Smooth muscle cell (in vitro differentiated cells): ENCODE measurements at regions not wholly inside any gene's neighbourhood (a gene's known extent, or its start where the extent isn't known, plus 50 kb on each side); places are given as distances from the start of the nearest gene placed in this dataset.

Experiments used
- DNase-seq: peaks from one replicate; lab custom pipeline; 2025; ENCODE audit not compliant: unreplicated experiment; lab: John Stamatoyannopoulos, UW
- H2AFZ ChIP-seq: fragments of 200-600 bp; sonication (generic); 2 replicates; pipeline ENCODE4 v1.6.0; 2016; ENCODE audit warnings: antibody characterized with exemption, low read depth, mild to moderate bottlenecking
- H3F3A ChIP-seq: fragments of 200-600 bp; sonication (generic); 2 replicates; pipeline ENCODE4 v1.6.0; 2017; ENCODE audit warnings: antibody characterized with exemption, low read depth
- H3K27ac ChIP-seq: fragments of 200-600 bp; sonication (generic); 2 replicates; pipeline ENCODE4 v1.5.1; 2016; ENCODE audit warnings: low read depth, mild to moderate bottlenecking
- H3K27me3 ChIP-seq: fragments of 200-600 bp; sonication (generic); 2 replicates; pipeline ENCODE4 v1.6.1; 2016; ENCODE audit warnings: low read depth, mild to moderate bottlenecking
- H3K36me3 ChIP-seq: fragments of 200-600 bp; sonication (generic); 2 replicates; pipeline ENCODE4 v1.5.1; 2016; ENCODE audit warnings: low read depth
- H3K4me1 ChIP-seq: fragments of 200-600 bp; sonication (generic); 2 replicates; pipeline ENCODE4 v1.5.1; 2016; ENCODE audit warnings: low read depth
- H3K4me2 ChIP-seq: fragments of 200-600 bp; sonication (generic); 2 replicates; pipeline ENCODE4 v1.6.0; 2016; ENCODE audit warnings: mild to moderate bottlenecking
- H3K4me3 ChIP-seq: fragments of 200-600 bp; sonication (generic); 2 replicates; pipeline ENCODE4 v1.5.1; 2016; ENCODE audit warnings: mild to moderate bottlenecking
- H3K79me2 ChIP-seq: fragments of 200-600 bp; sonication (generic); 2 replicates; pipeline ENCODE4 v1.6.0; 2016; ENCODE audit warnings: low read depth, mild to moderate bottlenecking
- H3K9ac ChIP-seq: fragments of 200-600 bp; sonication (generic); 2 replicates; pipeline ENCODE4 v1.6.0; 2016; ENCODE audit warnings: low read depth
- H3K9me3 ChIP-seq: fragments of 200-600 bp; sonication (generic); replicated peaks from 2 replicates; pipeline ENCODE4 v1.5.1; 2016; ENCODE audit warnings: low read depth
- H4K20me1 ChIP-seq: fragments of 200-600 bp; sonication (generic); 2 replicates; pipeline ENCODE4 v1.6.0; 2016; ENCODE audit warnings: low read depth
- CTCF ChIP-seq: fragments of 200-600 bp; sonication (generic); IDR thresholded peaks from 2 replicates; pipeline ENCODE4 v1.5.1; 2017; ENCODE audit warnings: borderline replicate concordance, mild to moderate bottlenecking, antibody characterized with exemption; ENCODE audit not compliant: insufficient read depth, poor library complexity, severe bottlenecking
- WGBS: methylation state at CpG from one replicate; pipeline ENCODE4 v1.1.7; 2016; ENCODE audit warnings: low lambda C conversion rate; 5-methylcytosine and 5-hydroxymethylcytosine counted together

GRCh38 chr10:33793793-33794192, 459.3 kb upstream of the NRP1 start:
- TF ChIP-seq CTCF = no peak
- Histone ChIP-seq H3F3A (no peaks in the 10 kb centered on the region), H3K4me3 (no peak overlapping the region), H3K27me3 (no peaks in the 10 kb centered on the region), H2AFZ (no peak overlapping the region), H4K20me1 (no peaks in the 10 kb centered on the region), H3K27ac (no peak overlapping the region), H3K4me1 (no peaks in the 10 kb centered on the region), H3K36me3 (no peaks in the 10 kb centered on the region), H3K79me2 (no peaks in the 10 kb centered on the region), H3K4me2 (no peak overlapping the region), H3K9ac (no peak overlapping the region), H3K9me3 (no peaks in the 10 kb centered on the region)
- 85% methylated on average over 2 of the region's 2 CpGs for WGBS
- DNase-seq = no peak

- 53% methylated on average over 5 of the region's 5 CpGs for WGBS
- H3K4me1 ChIP-seq = no peaks in the 10 kb centered on the region
- DNase-seq = no peak
- no peaks in the 10 kb centered on the region for H4K20me1 ChIP-seq
- no peaks in the 10 kb centered on the region for H3K36me3 ChIP-seq
- no peak overlapping the region for H2AFZ ChIP-seq
- H3K27me3 ChIP-seq = no peaks in the 10 kb centered on the region
- no peaks in the 10 kb centered on the region for H3K79me2 ChIP-seq
- H3K27ac ChIP-seq = no peak overlapping the region
- H3K9me3 ChIP-seq = no peaks in the 10 kb centered on the region
- TF ChIP-seq CTCF = no peak
- H3F3A ChIP-seq = no peaks in the 10 kb centered on the region
- no peak overlapping the region for H3K4me3 ChIP-seq
- H3K4me2 ChIP-seq = no peak overlapping the region
- no peak overlapping the region for H3K9ac ChIP-seq
Observed at GRCh38 chr10:33791272-33791660, 456.8 kb upstream of the NRP1 start.

GRCh38 chr10:33790521-33791271, 456.2 kb upstream of the NRP1 start:
- no peaks in the 10 kb centered on the region for H3K79me2 ChIP-seq
- TF ChIP-seq CTCF = no peak

GRCh38 chr10:33783557-33783956, 449.1 kb upstream of the NRP1 start:
- no peaks in the 10 kb centered on the region for H3F3A ChIP-seq
- WGBS = 96% methylated on average over 1 of the region's 1 CpG
- no peak for DNase-seq

More at GRCh38 chr10:33790521-33791271, 456.2 kb upstream of the NRP1 start:
- no peaks in the 10 kb centered on the region for H3K9me3 ChIP-seq
- H4K20me1 ChIP-seq = no peaks in the 10 kb centered on the region
- no peaks in the 10 kb centered on the region for H3K4me1 ChIP-seq
- H3K27ac ChIP-seq = no peak overlapping the region
- DNase-seq = no peak
- H3K9ac ChIP-seq = no peak overlapping the region
- no peak overlapping the region for H3K4me2 ChIP-seq
- H3K27me3 ChIP-seq = no peaks in the 10 kb centered on the region
- no peak overlapping the region for H3K4me3 ChIP-seq
- H2AFZ ChIP-seq = no peak overlapping the region
- 70% methylated on average over 12 of the region's 12 CpGs for WGBS
- no peaks in the 10 kb centered on the region for H3K36me3 ChIP-seq
- H3F3A ChIP-seq = no peaks in the 10 kb centered on the region

More at GRCh38 chr10:33783557-33783956, 449.1 kb upstream of the NRP1 start:
- H3K79me2 ChIP-seq = no peaks in the 10 kb centered on the region
- no peak overlapping the region for H3K4me2 ChIP-seq
- no peaks in the 10 kb centered on the region for H3K9me3 ChIP-seq
- no peaks in the 10 kb centered on the region for H3K36me3 ChIP-seq
- no peak overlapping the region for H3K27ac ChIP-seq
- no peaks in the 10 kb centered on the region for H4K20me1 ChIP-seq
- TF ChIP-seq CTCF = no peak
- no peak overlapping the region for H2AFZ ChIP-seq
- no peaks in the 10 kb centered on the region for H3K4me1 ChIP-seq
- H3K4me3 ChIP-seq = no peak overlapping the region
- H3K27me3 ChIP-seq = no peaks in the 10 kb centered on the region
- no peak overlapping the region for H3K9ac ChIP-seq
